H1 (cell line): ENCODE measurements at regions not wholly inside any gene's neighbourhood (a gene's known extent, or its start where the extent isn't known, plus 50 kb on each side); places are given as distances from the start of the nearest gene placed in this dataset.

Experiments
- CTCF ChIA-PET: fragments of 300-600 bp; sonication (Branson Sonifier 250); formaldehyde crosslinking; loops from one replicate; lab custom pipeline; 2021; ENCODE audit not compliant: partially characterized antibody; lab: Charles Lee
- POLR2A ChIA-PET: fragments of 300-600 bp; sonication (Branson Sonifier 250); formaldehyde crosslinking; loops from one replicate; lab custom pipeline; 2021; ENCODE audit warnings: inconsistent platforms; ENCODE audit not compliant: partially characterized antibody; lab: Charles Lee
- DNase-seq, 2 experiments: peaks; one replicate each; pipeline versions ENCODE4 v3.0.0 to v3.0.0-alpha.2; 2010 to 2022; ENCODE audit warnings: low spot score in 2 of 2, low read depth in 1 of 2, mixed read lengths in 1 of 2
- FAIRE-seq: peaks from 2 replicates; lab custom pipeline; 2011; peaks lifted over from hg19 to GRCh38; lab: Jason Lieb, UNC
- H2AFZ ChIP-seq: 2 replicates; pipeline ENCODE4 v1.8.1; 2012; ENCODE audit warnings: low read length, inconsistent platforms
- H2AK5ac ChIP-seq: 2 replicates; pipeline ENCODE4 v1.6.1; 2013; ENCODE audit warnings: low read depth, low read length
- H2BK120ac ChIP-seq: replicated peaks from 2 replicates; pipeline ENCODE3; 2013; ENCODE audit warnings: low read depth, low read length, inconsistent platforms
- H2BK12ac ChIP-seq: 2 replicates; pipeline ENCODE4 v1.6.1; 2013; ENCODE audit warnings: low read depth, low read length
- H2BK15ac ChIP-seq: 2 replicates; pipeline ENCODE4 v1.6.1; 2013; ENCODE audit warnings: low read length
- H2BK20ac ChIP-seq: 2 replicates; pipeline ENCODE4 v1.6.1; 2013; ENCODE audit warnings: low read length
- H2BK5ac ChIP-seq: 2 replicates; pipeline ENCODE4 v1.6.1; 2013; ENCODE audit warnings: low read depth, low read length
- H3K14ac ChIP-seq: 2 replicates; pipeline ENCODE4 v1.6.1; 2013; ENCODE audit warnings: inconsistent platforms; ENCODE audit not compliant: insufficient read length
- H3K18ac ChIP-seq: 2 replicates; pipeline ENCODE4 v1.6.1; 2013; ENCODE audit warnings: low read length; ENCODE audit errors: extremely low read depth
- H3K23ac ChIP-seq: 2 replicates; pipeline ENCODE4 v1.6.1; 2013; ENCODE audit warnings: inconsistent platforms; ENCODE audit not compliant: insufficient read length
- H3K23me2 ChIP-seq: 2 replicates; pipeline ENCODE4 v1.6.1; 2013; ENCODE audit warnings: low read depth, low read length
- H3K27ac ChIP-seq: 2 replicates; pipeline ENCODE4 v1.6.1; 2011; ENCODE audit warnings: low read depth, low read length, inconsistent platforms
- H3K27me3 ChIP-seq, 4 experiments: replicated peaks in 1 of 4; 1 replicate in 1 of 4; 2 replicates in 3 of 4; pipeline versions ENCODE4 v1.6.1 to v1.8.1; 2011 to 2013; ENCODE audit warnings: low read length in 3 of 4, mild to moderate bottlenecking in 3 of 4, inconsistent platforms in 2 of 4, mixed read lengths in 2 of 4, moderate library complexity in 1 of 4; ENCODE audit not compliant: control insufficient read depth in 3 of 4, insufficient read depth in 3 of 4; ENCODE audit errors: extremely low read depth in 1 of 4
- H3K36me3 ChIP-seq, 4 experiments: 2 replicates each; pipeline versions ENCODE4 v1.6.1 to v1.8.1; 2011 to 2013; ENCODE audit warnings: mild to moderate bottlenecking in 4 of 4, low read length in 3 of 4, moderate library complexity in 2 of 4, control low read depth in 1 of 4, inconsistent platforms in 1 of 4; ENCODE audit not compliant: insufficient read depth in 4 of 4, control insufficient read depth in 2 of 4
- H3K4ac ChIP-seq: replicated peaks from 2 replicates; pipeline ENCODE3; 2013; ENCODE audit warnings: low read length, low read depth, mixed read lengths, inconsistent platforms; ENCODE audit not compliant: insufficient read length
- H3K4me1 ChIP-seq, 4 experiments: replicated peaks in 1 of 4; 1 replicate in 1 of 4; 2 replicates in 3 of 4; pipeline versions ENCODE4 v1.6.1 to v1.8.1; 2011 to 2013; ENCODE audit warnings: low read length in 3 of 4, inconsistent platforms in 2 of 4, mixed read lengths in 1 of 4; ENCODE audit not compliant: insufficient read depth in 4 of 4, control insufficient read depth in 3 of 4
- H3K4me2 ChIP-seq, 2 experiments: 2 replicates each; pipeline versions ENCODE4 v1.6.1 to v1.8.1; 2011 to 2013; ENCODE audit warnings: low read depth in 2 of 2, low read length in 2 of 2, control low read depth in 1 of 2, inconsistent platforms in 1 of 2, mild to moderate bottlenecking in 1 of 2; ENCODE audit not compliant: insufficient read depth in 1 of 2
- H3K4me3 ChIP-seq, 4 experiments: fragments of 200-600, 300-600 bp in 1 of 4; sonication (generic), shearing (Covaris generic), sonication (Bioruptor Twin) in 1 of 4; 2 replicates each; pipeline versions ENCODE4 v1.5.1 to v1.8.1; 2011 to 2016; ENCODE audit warnings: low read length in 4 of 4, low read depth in 3 of 4, control low read depth in 2 of 4, inconsistent platforms in 2 of 4, mild to moderate bottlenecking in 2 of 4, mixed read lengths in 1 of 4, moderate library complexity in 1 of 4; ENCODE audit not compliant: insufficient read depth in 2 of 4; ENCODE audit errors: extremely low read depth in 1 of 4
- H3K56ac ChIP-seq: replicated peaks from 2 replicates; pipeline ENCODE3; 2013; ENCODE audit warnings: low read depth, mild to moderate bottlenecking, mixed read lengths, low read length, inconsistent platforms; ENCODE audit not compliant: insufficient read length
- H3K79me1 ChIP-seq: 2 replicates; pipeline ENCODE4 v1.6.1; 2013; ENCODE audit warnings: low read depth, low read length, control low read depth
- H3K79me2 ChIP-seq, 2 experiments: 2 replicates each; pipeline versions ENCODE4 v1.6.1 to v1.8.1; 2012 to 2013; ENCODE audit warnings: low read length in 2 of 2, mild to moderate bottlenecking in 2 of 2, inconsistent platforms in 1 of 2; ENCODE audit not compliant: insufficient read depth in 2 of 2, control insufficient read depth in 1 of 2
- H3K9ac ChIP-seq, 4 experiments: replicated peaks in 1 of 4; 1 replicate in 1 of 4; 2 replicates in 3 of 4; pipeline versions ENCODE4 v1.6.1 to v1.8.1; 2011 to 2013; ENCODE audit warnings: low read depth in 3 of 4, low read length in 3 of 4, control low read depth in 2 of 4, mild to moderate bottlenecking in 2 of 4, moderate library complexity in 2 of 4, inconsistent platforms in 1 of 4; ENCODE audit errors: extremely low read depth in 1 of 4
- H3K9me3 ChIP-seq, 2 experiments: 2 replicates each; pipeline versions ENCODE4 v1.6.1 to v1.8.1; 2012 to 2013; ENCODE audit warnings: mild to moderate bottlenecking in 2 of 2, moderate library complexity in 2 of 2, control low read depth in 1 of 2, inconsistent platforms in 1 of 2, low read depth in 1 of 2, low read length in 1 of 2, mixed read lengths in 1 of 2; ENCODE audit not compliant: insufficient read depth in 2 of 2
- H4K20me1 ChIP-seq, 2 experiments: replicated peaks in 1 of 2; 2 replicates each; pipeline versions ENCODE3 to v1.8.1; 2011 to 2013; ENCODE audit warnings: inconsistent platforms in 2 of 2, low read length in 2 of 2, mild to moderate bottlenecking in 1 of 2; ENCODE audit not compliant: insufficient read depth in 2 of 2, control insufficient read depth in 1 of 2
- H4K5ac ChIP-seq: 2 replicates; pipeline ENCODE4 v1.6.1; 2013; ENCODE audit warnings: low read length, low read depth, mixed read lengths, inconsistent platforms; ENCODE audit not compliant: insufficient read length
- H4K8ac ChIP-seq: 2 replicates; pipeline ENCODE4 v1.8.0; 2013; ENCODE audit warnings: mild to moderate bottlenecking, moderate library complexity, low read length, inconsistent platforms; ENCODE audit not compliant: insufficient read depth; ENCODE audit errors: extremely low read depth
- H4K91ac ChIP-seq: replicated peaks from 2 replicates; pipeline ENCODE3; 2013; ENCODE audit warnings: low read length, mixed read lengths, inconsistent platforms; ENCODE audit not compliant: insufficient read length
- BCL11A ChIP-seq, 2 experiments: IDR thresholded peaks; one replicate each; pipeline ENCODE4 v1.6.1; 2011; ENCODE audit warnings: low read depth in 2 of 2, low read length in 2 of 2, mild to moderate bottlenecking in 2 of 2
- CREB1 ChIP-seq: IDR thresholded peaks from 2 replicates; pipeline ENCODE4 v1.6.1; 2012; ENCODE audit warnings: inconsistent platforms
- EZH2 ChIP-seq: fragments of 200-600 bp; sonication (generic); IDR thresholded peaks from 2 replicates; pipeline ENCODE4 v1.7.1; 2012; ENCODE audit warnings: low read depth, mild to moderate bottlenecking, moderate library complexity, low read length, inconsistent platforms; ENCODE audit not compliant: severe bottlenecking
- GTF2F1 ChIP-seq: IDR thresholded peaks from 2 replicates; pipeline ENCODE4 v1.6.1; 2012; ENCODE audit warnings: low read depth, low read length, improper control_type of control experiment, borderline replicate concordance
- RNF2 ChIP-seq: fragments of 200-900, 300-1000 bp; sonication (generic); IDR thresholded peaks from 2 replicates; pipeline ENCODE4 v1.7.1; 2016; ENCODE audit warnings: borderline replicate concordance, low read depth, mild to moderate bottlenecking, antibody characterized with exemption, low read length; ENCODE audit not compliant: poor library complexity, severe bottlenecking; ENCODE audit errors: missing control alignments
- SIRT6 ChIP-seq: IDR thresholded peaks from one replicate; pipeline ENCODE4 v1.7.1; 2012; ENCODE audit warnings: low read length, inconsistent platforms
- whole genome bisulfite sequencing, 2 experiments: shearing (Covaris generic) in 1 of 2; methylation state at CpG; one replicate each; pipeline versions ENCODE4 v1.1.6 to v1.1.7; 2013 to 2015; ENCODE audit warnings: low lambda C conversion rate in 2 of 2, mixed read lengths in 2 of 2, inconsistent platforms in 1 of 2, low coverage in 1 of 2, missing lambda C conversion rate in 1 of 2; ENCODE audit not compliant: insufficient replicate concordance in 2 of 2, insufficient coverage in 1 of 2, insufficient read length in 1 of 2; ENCODE audit errors: extremely low coverage in 1 of 2, missing lambda C conversion rate in 1 of 2; 5-methylcytosine and 5-hydroxymethylcytosine counted together

GRCh38 chr7:84781838-84782237 is 405.0 kb downstream of the SEMA3D start:
- no peak overlapping the region for H3K27ac ChIP-seq
- no peaks in the 10 kb centered on the region for H3K4me1 ChIP-seq
- no peak overlapping the region for H2BK120ac ChIP-seq
- H3K4ac ChIP-seq = no peak overlapping the region
- FAIRE-seq (no peak), DNase-seq (no peak)
- no peaks in the 10 kb centered on the region for H3K36me3 ChIP-seq
- no peaks in the 10 kb centered on the region for H3K79me1 ChIP-seq
- H4K8ac ChIP-seq = no peak overlapping the region
- no peak overlapping the region for H3K4me3 ChIP-seq
- H2AK5ac ChIP-seq = no peak overlapping the region
- no peak overlapping the region for H2AFZ ChIP-seq
- H2BK5ac ChIP-seq = no peak overlapping the region
- H3K23ac ChIP-seq = no peak overlapping the region
- H3K18ac ChIP-seq = no peak overlapping the region
- H3K23me2 ChIP-seq = no peaks in the 10 kb centered on the region
- no peaks in the 10 kb centered on the region for H3K27me3 ChIP-seq
- POLR2A ChIA-PET = no interaction called here
- H3K4me2 ChIP-seq = no peak overlapping the region
- TF ChIP-seq RNF2 (no peak), BCL11A (IDR thresholded peaks at IDR 0.05; ENCODE audit: low read depth in 2 of 2, low read length in 2 of 2) (no peak), GTF2F1 (no peak), EZH2 (no peak), SIRT6 (no peak), CREB1 (no peak)
- TF ChIP-seq, all 59 proteins: peak for 0
- no peaks in the 10 kb centered on the region for H3K9me3 ChIP-seq
- no peak overlapping the region for H3K14ac ChIP-seq
- H4K20me1 ChIP-seq = no peaks in the 10 kb centered on the region
- no peak overlapping the region for H2BK12ac ChIP-seq
- no peak overlapping the region for H4K91ac ChIP-seq
- no peak overlapping the region for H2BK15ac ChIP-seq
- no peak overlapping the region for H2BK20ac ChIP-seq
- CTCF ChIA-PET = no interaction called here
- H4K5ac ChIP-seq = no peak overlapping the region
- no peak overlapping the region for H3K9ac ChIP-seq
- H3K79me2 ChIP-seq = no peaks in the 10 kb centered on the region
- 91% methylated on average over 2 of the region's 2 CpGs; no CpG with 5 or more reads in 1 of the 2 experiments for WGBS, 2 experiments
- H3K56ac ChIP-seq = no peak overlapping the region
